Breast epithelium (tissue), 3 donors: ENCODE measurements at regions not wholly inside any gene's neighbourhood (a gene's known extent, or its start where the extent isn't known, plus 50 kb on each side); places are given as distances from the start of the nearest gene placed in this dataset.

ENCODE experiments used
- CTCF ChIP-seq, 3 donors: fragments of 450-650 bp; IDR thresholded peaks; one replicate each; pipeline ENCODE4 v1.5.1; 2016 to 2017; ENCODE audit warnings: antibody characterized with exemption in 3 of 3, mild to moderate bottlenecking in 3 of 3, moderate library complexity in 3 of 3
- POLR2A ChIP-seq: fragments of 450-650 bp; IDR thresholded peaks from one replicate; pipeline ENCODE4 v1.6.1; 2016; ENCODE audit warnings: antibody characterized with exemption, mild to moderate bottlenecking, moderate library complexity
- POLR2AphosphoS5 ChIP-seq, 3 donors: sonication (generic); formaldehyde crosslinking; IDR thresholded peaks; one replicate each; pipeline ENCODE4 v1.6.1; 2017; ENCODE audit warnings: antibody characterized with exemption in 3 of 3

- no peak for TF ChIP-seq CTCF (IDR thresholded peaks at IDR 0.05)
- TF ChIP-seq POLR2A, result no peak
- no peak for TF ChIP-seq POLR2AphosphoS5 (IDR thresholded peaks at IDR 0.05)
These were observed 209.6 kb downstream of the DKK1 start for GRCh38 chr10:52523696-52524095.
